ENCODE measurements at regions not wholly inside any gene's neighbourhood (a gene's known extent, or its start where the extent isn't known, plus 50 kb on each side); places are given as distances from the start of the nearest gene placed in this dataset.

- DNase-seq (ENCODE audit: low read depth, low spot score) = no peak
Observed at GRCh38 chr2:3960106-3960505, 256.7 kb downstream of the DCDC2C start.

GRCh38 chr2:3962719-3963118 lies 259.3 kb downstream of the DCDC2C start:
- no peak for DNase-seq (ENCODE audit: low read depth, low spot score)

- no peak for DNase-seq (ENCODE audit: low read depth, low spot score)
Observed at GRCh38 chr2:3965211-3965610, 261.8 kb downstream of the DCDC2C start.

- no peak for DNase-seq (ENCODE audit: low read depth, low spot score)
Observed at GRCh38 chr2:3965953-3966352, 262.6 kb downstream of the DCDC2C start.

DNA sequence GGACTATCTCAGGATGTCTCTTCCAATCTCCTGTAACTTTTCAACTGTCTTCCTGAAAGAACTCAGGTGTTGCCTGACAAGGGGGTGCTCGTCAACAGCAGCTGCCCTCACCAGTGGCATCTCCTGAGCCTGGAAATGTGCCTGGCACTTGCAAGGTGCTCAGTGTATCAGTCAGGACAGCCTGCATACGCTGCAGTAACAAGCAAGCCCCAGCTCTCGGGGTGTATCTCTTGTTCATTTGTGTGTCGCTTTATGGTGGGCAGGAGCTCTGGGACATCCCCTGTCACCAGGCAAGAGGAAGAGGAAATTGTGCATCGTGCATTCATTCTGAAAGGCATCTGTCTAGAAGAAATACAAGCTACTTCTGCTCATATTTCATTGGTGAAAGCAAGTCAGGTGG lies 263.1 kb downstream of the DCDC2C start:
- no peak for DNase-seq (ENCODE audit: low read depth, low spot score)

- no peak for DNase-seq (ENCODE audit: low read depth, low spot score)
Observed at GRCh38 chr2:3968736-3969135, 265.4 kb downstream of the DCDC2C start.

DNA sequence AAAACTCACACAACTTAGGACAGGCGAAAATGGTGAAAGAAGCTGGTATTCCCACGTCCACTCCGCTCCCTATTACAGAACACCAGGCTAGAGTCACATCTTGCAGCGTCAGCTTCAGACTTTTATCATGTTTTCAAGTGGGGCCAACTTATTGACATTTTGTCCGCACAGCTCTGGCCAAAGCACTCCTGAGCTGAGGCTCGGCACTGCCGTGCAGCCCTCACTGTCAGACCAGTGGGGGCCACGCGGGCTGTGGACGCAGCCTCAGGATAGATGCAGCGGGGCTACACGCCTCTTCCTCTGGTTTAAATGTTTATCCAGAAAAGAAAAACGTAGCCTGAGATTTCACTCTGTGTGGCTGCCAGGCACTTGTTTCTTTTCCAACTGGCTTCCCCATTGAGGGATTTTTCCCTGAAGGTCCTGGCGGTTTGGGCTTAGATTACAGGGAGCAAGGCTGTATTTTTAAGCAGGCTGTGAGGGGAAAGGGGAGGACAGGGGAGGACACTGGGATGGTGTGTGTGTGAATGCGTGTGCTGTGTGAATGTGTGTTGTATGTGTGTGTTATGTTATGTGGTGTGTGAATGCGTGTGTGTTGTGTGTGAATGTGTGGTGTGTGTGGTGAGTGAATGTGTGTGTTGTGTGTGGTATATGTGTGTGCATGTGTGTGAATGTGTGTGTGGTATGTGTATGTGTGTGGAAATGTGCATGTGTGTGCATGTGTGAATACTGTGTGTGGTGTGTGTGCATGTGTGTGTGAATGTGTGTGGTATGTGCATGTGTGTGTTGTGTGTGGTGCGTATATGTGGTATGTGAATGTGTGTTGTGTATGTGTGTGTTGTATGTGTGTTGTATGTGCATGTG lies 267.6 kb downstream of the DCDC2C start:
- no peak for DNase-seq (ENCODE audit: low read depth, low spot score)

DNA sequence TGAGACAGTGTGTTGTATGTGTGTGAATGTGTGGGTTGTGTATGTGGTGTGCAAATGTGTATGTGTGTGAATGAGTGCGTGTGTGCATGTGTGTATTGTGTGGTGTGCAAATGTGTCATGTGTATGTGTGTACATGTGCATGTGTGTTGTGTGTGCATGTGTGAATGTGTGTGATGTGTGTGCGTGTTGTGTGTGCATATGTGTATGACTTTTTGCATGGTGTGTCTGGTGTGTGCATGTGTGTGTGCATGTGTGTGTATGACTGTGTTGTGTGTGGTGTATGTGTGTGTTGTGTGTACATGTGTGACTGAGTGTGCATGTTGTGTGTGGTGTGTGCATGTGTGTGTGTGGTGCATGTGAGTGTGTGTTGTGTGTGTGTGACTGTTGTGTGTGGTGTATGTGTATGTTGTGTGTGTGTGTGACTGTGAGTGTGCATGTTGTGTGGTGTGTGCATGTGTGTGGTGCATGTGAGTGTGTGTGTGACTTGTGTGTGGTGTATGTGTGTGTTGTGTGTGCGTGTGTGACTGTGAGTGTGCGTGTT lies 268.3 kb downstream of the DCDC2C start:
- no peak for DNase-seq (ENCODE audit: low read depth, low spot score)

DNA sequence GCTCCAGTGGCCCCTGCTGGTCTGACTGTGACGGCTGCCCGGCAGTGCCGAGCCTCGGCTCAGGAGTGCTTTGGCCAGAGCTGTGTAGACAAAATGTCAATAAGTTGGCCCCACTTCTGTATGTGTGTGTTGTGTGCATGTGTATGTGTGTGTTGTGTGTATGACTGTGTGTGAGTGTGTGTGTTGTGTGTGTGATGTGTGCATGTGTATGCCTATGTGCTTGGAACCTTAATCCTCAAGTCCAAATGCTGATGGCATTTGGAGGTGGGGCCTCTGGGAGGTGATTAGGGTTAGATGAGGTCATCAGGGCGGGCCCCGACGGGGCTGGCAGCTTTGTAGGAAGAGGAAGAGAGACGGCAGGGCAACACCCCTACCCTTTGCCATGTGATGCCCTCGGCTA lies 269.0 kb downstream of the DCDC2C start:
- DNase-seq (ENCODE audit: low read depth, low spot score) = no peak

GRCh38 chr2:3974765-3975164 lies 271.4 kb downstream of the DCDC2C start:
- DNase-seq (ENCODE audit: low read depth, low spot score) = no peak

- DNase-seq (ENCODE audit: low read depth, low spot score) = no peak
Observed at GRCh38 chr2:3981446-3981987, 278.1 kb downstream of the DCDC2C start.

- DNase-seq (ENCODE audit: low read depth, low spot score) = no peak
Observed at GRCh38 chr2:3982160-3982559, 278.8 kb downstream of the DCDC2C start.

DNA sequence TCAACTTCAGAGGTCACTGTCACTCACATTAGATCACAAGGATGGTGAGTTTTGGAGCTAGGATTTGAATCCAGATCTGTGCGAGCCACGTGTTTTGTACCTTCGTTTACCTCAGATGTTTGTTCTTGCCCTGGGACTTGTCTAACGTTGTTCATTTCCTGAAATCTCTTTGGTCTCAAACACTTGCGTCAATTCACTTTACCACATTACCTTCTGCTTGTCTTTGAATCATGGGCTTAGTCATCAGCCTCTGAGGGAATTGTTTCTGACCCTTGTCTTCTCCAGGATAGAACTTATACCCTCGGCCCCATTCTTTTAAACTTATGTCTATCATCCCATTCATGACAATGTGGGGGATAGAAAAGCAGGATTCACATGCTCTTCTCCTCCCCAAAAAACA lies 282.7 kb downstream of the DCDC2C start:
- DNase-seq (ENCODE audit: low read depth, low spot score) = no peak

- no peak for DNase-seq (ENCODE audit: low read depth, low spot score)
Observed at GRCh38 chr2:3986530-3987258, 283.3 kb downstream of the DCDC2C start.

GRCh38 chr2:4002841-4003403 lies 299.5 kb downstream of the DCDC2C start:
- no peak for DNase-seq (ENCODE audit: low read depth, low spot score)

DNA sequence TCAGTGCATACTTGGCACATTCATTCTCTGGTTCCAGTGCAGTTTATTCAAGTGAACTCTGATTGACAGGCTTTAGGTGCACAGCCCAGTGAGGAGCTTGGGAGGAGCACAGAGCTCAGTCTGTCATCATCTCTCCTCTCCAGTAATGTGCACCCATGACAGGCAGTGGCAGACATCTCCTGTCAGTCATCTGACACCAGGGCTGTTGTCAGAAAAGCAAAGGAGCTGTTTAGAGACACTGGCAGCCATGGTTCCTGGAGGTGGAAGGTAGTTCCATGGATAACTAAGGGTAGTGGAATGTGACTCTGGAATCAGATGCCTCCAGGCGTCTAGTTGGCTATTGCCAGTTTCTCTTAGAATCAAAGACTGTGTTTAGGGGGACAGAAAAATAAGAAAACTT lies 308.8 kb downstream of the DCDC2C start:
- DNase-seq (ENCODE audit: low read depth, low spot score) = no peak

- DNase-seq (ENCODE audit: low read depth, low spot score) = no peak
Observed at GRCh38 chr2:4018535-4018934, 315.2 kb downstream of the DCDC2C start.

GRCh38 chr2:4020153-4020552 lies 316.8 kb downstream of the DCDC2C start:
- no peak for DNase-seq (ENCODE audit: low read depth, low spot score)

GRCh38 chr2:4020649-4021048 lies 317.3 kb downstream of the DCDC2C start:
- no peak for DNase-seq (ENCODE audit: low read depth, low spot score)

DNA sequence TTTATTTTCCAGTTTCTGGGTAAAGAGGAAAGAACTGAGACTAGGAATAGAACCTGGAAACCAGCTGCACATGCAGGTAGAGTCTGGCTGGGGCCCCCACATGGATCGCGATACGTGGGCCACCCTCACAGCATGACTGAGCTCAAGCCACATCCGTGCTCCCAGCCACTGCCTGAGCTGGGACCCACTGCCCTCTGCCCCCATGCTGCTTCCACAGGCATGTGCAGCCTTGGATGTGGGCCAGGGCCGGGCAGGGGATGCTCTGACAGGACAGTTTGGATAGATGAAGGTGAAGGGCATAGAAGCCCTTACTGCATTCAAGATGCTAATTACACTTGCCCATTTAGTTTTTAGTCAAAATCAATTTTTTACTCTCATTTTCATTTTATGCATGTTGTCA lies 321.2 kb downstream of the DCDC2C start:
- no peak for DNase-seq (ENCODE audit: low read depth, low spot score)

GRCh38 chr2:4029081-4029480 lies 325.7 kb downstream of the DCDC2C start:
- DNase-seq (ENCODE audit: low read depth, low spot score) = no peak

DNA sequence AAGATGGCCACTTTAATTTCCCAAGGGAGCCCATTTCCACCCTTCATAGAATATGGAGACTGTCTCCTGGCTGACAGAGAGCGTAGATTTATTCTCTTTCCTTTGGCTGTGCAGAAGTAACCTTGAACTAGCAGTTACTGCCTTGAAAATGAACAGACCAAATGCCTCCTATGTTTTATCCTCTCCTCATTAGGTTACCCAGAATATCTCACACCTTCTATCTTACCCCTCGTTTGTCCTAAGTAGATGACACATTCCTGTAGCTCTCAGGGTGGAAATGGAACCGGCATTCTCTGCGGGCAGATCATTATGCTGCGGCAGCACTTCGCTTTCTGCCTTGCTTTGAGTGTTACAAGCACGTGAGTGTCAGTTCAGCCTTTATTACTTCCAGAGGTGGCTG lies 336.5 kb downstream of the DCDC2C start:
- DNase-seq (ENCODE audit: low read depth, low spot score) = no peak

Data from brain pericyte (primary cell).